KBM-7 (cell line): ENCODE measurements at regions not wholly inside any gene's neighbourhood (a gene's known extent, or its start where the extent isn't known, plus 50 kb on each side); places are given as distances from the start of the nearest gene placed in this dataset.

ENCODE experiments used
- DNase-seq: peaks from one replicate; pipeline ENCODE4 v3.0.0-alpha.2; 2015
- in situ Hi-C: fragments of 300-500 bp; cut with MboI; formaldehyde crosslinking; loops from 2 replicates; pipeline ENCODE4 v1.14.3; 2020; ENCODE audit warnings: low sequenced_read_pairs, low pct_unique_long_range_greater_than_20kb, mixed read lengths

GRCh38 chr2:45278365-45279078 lies 269.3 kb upstream of the SIX2 start:
- in situ Hi-C loops = no loop called here
- no peak for DNase-seq

DNA sequence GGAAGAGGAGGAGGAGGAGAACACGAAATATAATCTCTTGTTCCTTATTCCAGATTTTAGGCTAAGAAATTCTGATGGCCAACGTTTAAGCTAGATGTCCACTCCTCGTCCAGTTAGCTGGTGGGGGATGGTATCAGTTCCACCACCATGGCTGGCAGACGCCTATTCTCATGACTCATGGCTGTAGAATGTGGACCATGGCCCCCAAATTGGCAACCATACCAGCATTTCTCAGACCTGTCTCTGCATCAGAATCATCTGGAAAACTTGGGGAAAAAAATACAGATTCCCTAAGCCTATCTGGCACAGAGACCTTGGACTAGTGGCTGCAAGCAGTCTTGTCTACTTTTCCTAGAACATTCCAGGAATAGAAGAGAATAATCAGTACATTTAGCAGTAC lies 267.7 kb upstream of the SIX2 start:
- in situ Hi-C loops = no loop called here
- DNase-seq = no peak

DNA sequence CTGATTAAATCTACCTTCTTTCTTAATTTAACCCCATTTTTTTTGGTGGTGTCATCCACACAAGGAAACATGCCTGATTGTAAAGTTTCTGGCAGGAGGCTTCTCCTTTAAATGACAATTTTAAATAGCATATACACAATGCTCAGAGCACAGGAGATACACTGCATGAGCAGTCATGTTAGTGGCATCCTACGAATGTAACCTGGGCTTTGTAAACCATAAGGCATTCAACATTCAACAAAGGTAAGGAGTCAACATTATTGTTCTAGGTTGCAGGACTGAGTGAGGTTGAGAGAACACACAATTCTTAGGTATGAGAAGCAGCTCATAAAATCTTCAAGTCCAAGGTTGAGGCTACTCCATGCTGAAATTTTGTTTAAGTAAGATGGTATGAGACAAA lies 266.6 kb upstream of the SIX2 start:
- in situ Hi-C loops = no loop called here
- DNase-seq = no peak

DNA sequence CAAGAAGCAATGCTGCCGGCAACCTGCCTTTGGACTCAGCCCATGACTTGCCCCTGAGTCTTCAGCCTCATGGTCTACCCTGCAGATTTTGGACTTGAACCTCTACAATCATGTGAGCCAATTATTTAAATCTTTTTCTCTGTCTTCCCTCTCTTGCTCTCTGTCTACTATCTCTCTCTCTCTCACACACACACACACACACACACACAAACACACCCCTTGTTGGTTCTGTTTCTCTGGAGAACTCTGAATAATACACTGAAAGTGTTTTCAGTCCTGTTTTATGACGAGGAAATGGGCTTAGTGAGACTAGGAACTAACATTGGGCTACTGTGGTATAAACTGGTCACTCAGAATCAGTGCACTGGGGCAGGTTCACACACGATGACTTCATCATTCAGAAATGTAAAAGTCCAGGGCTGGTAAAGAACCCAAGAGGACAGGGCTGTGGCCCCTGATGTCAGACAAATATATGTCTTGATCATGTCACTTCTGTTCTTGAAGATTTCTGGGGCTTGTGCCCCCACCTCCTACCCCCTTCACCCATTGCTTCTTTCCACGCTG lies 266.1 kb upstream of the SIX2 start:
- in situ Hi-C loops = no loop called here
- no peak for DNase-seq

GRCh38 chr2:45274250-45274926 lies 265.1 kb upstream of the SIX2 start:
- no peak for DNase-seq
- in situ Hi-C loops = no loop called here

- in situ Hi-C loops = no loop called here
- DNase-seq = no peak
Measured at GRCh38 chr2:45273412-45274249, 264.4 kb upstream of the SIX2 start.

- in situ Hi-C loops = no loop called here
- no peak for DNase-seq
Measured at GRCh38 chr2:45272549-45273265, 263.5 kb upstream of the SIX2 start.

DNA sequence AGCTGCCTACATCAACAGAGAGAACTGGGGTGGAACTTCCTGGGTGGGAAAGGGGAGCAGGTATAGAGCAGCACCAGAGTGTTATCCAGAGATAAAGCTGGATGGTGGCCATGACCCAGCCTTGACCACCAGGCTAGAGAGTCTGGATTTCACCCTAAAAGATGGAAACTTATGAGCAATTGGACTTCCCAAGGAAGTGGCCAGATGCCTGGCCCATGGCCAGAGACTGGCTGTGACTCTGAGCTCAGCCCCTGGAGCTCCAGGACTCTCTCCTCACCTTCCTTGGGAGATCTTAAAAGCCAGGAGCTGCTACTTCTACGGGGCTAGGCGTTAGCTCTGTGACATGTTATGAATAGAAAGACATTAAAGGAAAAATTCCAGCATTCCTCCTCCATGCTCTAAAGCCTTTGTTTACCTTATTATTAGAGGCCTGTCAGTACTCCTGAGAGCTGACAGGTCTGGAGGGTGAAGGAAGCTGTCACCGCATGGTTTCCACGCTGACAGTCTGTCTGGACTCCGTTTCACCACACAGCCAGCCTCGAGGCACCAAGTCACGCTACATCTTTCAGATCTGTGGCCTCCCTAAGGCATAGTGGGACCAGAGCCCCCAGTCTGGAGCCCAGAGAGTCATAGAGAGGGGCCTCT lies 260.0 kb upstream of the SIX2 start:
- no peak for DNase-seq
- in situ Hi-C loops = no loop called here

GRCh38 chr2:45268631-45269030 lies 259.4 kb upstream of the SIX2 start:
- no peak for DNase-seq
- in situ Hi-C loops = no loop called here

- in situ Hi-C loops = no loop called here
- no peak for DNase-seq
Measured at GRCh38 chr2:45267062-45267792, 258.0 kb upstream of the SIX2 start.

DNA sequence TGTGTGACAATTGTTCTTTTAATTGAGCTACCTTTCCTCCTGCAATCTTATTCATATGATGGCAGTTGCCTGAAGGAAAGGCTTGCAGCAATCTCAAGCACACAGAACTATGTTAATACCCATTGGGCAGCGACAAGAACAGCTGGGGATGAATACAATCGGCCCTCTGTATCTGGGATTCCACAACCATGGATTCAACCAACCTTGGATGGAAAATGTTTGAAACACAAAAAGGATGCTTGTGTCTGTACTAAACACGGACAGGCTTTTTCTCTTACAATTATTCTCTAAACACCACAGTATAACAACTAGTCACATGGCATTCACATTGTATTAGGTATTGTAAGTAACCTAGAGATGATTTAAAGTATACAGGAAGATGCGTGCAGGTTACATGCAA lies 256.1 kb upstream of the SIX2 start:
- in situ Hi-C loops = no loop called here

GRCh38 chr2:45264227-45265225 lies 255.3 kb upstream of the SIX2 start:
- in situ Hi-C loops = no loop called here

More for the DNA sequence above, 256.1 kb upstream of the SIX2 start:
- DNase-seq = no peak

GRCh38 chr2:45263147-45263546 lies 253.9 kb upstream of the SIX2 start:
- DNase-seq = peak; percentile 80
- in situ Hi-C loops = no loop called here

More at GRCh38 chr2:45264227-45265225, 255.3 kb upstream of the SIX2 start:
- DNase-seq = no peak

DNA sequence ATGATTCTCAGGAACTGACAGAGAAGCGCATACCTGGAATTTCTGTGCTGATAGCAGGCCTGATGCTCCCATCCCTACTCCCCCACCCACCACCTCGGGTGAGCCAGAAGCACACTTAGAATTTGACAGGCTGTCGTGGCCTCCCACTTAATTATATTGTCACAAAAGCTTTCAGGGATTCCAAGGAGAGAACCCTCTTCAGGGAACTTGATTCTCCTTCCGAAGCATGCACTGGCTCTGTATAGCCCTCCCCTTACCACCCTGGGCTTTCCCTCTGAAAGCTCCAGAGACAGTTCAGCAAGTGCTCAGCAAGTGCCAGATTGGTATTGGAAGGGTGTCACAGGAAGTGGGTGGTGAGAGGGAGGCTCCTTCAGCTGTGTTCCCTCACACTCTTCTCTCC lies 252.5 kb upstream of the SIX2 start:
- DNase-seq = no peak
- in situ Hi-C loops = no loop called here

GRCh38 chr2:45260946-45261345 lies 251.7 kb upstream of the SIX2 start:
- in situ Hi-C loops = no loop called here
- DNase-seq = no peak

- in situ Hi-C loops = no loop called here
- no peak for DNase-seq
Measured at GRCh38 chr2:45259547-45260160, 250.4 kb upstream of the SIX2 start.

GRCh38 chr2:45259138-45259537 lies 249.9 kb upstream of the SIX2 start:
- no peak for DNase-seq
- in situ Hi-C loops = no loop called here
